ENCODE measurements at regions not wholly inside any gene's neighbourhood (a gene's known extent, or its start where the extent isn't known, plus 50 kb on each side); places are given as distances from the start of the nearest gene placed in this dataset.

GRCh38 chr9:80648336-80648735 is 1041.0 kb downstream of the TLE1 start:
- Histone ChIP-seq H3K27ac (ENCODE audit: low read depth in 1 of 2, low read length in 2 of 2) (no peak overlapping the region), H3K36me3 (ENCODE audit: insufficient read depth, low read length) (no peaks in the 10 kb centered on the region), H3K4me1 (ENCODE audit: insufficient read depth, low read length) (no peaks in the 10 kb centered on the region), H3K9me3 (ENCODE audit: control insufficient read depth in 1 of 2, insufficient read depth in 1 of 2, low read length in 2 of 2) (no peaks in the 10 kb centered on the region), H3K27me3 (ENCODE audit: control insufficient read depth in 1 of 2, insufficient read depth in 2 of 2, low read length in 2 of 2) (no peaks in the 10 kb centered on the region), H3K4me3 (ENCODE audit: low read length) (no peak overlapping the region)
- TF ChIP-seq, protein P1, sequence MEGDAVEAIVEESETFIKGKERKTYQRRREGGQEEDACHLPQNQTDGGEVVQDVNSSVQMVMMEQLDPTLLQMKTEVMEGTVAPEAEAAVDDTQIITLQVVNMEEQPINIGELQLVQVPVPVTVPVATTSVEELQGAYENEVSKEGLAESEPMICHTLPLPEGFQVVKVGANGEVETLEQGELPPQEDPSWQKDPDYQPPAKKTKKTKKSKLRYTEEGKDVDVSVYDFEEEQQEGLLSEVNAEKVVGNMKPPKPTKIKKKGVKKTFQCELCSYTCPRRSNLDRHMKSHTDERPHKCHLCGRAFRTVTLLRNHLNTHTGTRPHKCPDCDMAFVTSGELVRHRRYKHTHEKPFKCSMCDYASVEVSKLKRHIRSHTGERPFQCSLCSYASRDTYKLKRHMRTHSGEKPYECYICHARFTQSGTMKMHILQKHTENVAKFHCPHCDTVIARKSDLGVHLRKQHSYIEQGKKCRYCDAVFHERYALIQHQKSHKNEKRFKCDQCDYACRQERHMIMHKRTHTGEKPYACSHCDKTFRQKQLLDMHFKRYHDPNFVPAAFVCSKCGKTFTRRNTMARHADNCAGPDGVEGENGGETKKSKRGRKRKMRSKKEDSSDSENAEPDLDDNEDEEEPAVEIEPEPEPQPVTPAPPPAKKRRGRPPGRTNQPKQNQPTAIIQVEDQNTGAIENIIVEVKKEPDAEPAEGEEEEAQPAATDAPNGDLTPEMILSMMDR (IDR thresholded peaks at IDR 0.05), result no peak
- no peak for ATAC-seq (ENCODE audit: poor library complexity)
- Mint-ChIP-seq H3K9me3 (peaks cover 4% of the 10 kb centered on the region), H3K36me3 (ENCODE audit: low read depth) (no peaks in the 10 kb centered on the region), H3K4me1 (ENCODE audit: low read depth) (no peaks in the 10 kb centered on the region), H3K27me3 (no peaks in the 10 kb centered on the region), H3K27ac (no peak overlapping the region), H3K4me3 (no peak overlapping the region)
- ChIA-PET POLR2A (no interaction called here), CTCF (no interaction called here)
- no peak for DNase-seq
- intact Hi-C loops (cut with DNase I, micrococcal nuclease), result no loop called here

- no peaks in the 10 kb centered on the region for H3K27me3 Mint-ChIP-seq
- Histone ChIP-seq H3K4me3 (ENCODE audit: low read length) (no peak overlapping the region), H3K36me3 (ENCODE audit: insufficient read depth, low read length) (no peaks in the 10 kb centered on the region), H3K27ac (ENCODE audit: low read depth in 1 of 2, low read length in 2 of 2) (no peak overlapping the region), H3K9me3 (ENCODE audit: control insufficient read depth in 1 of 2, insufficient read depth in 1 of 2, low read length in 2 of 2) (no peaks in the 10 kb centered on the region), H3K27me3 (ENCODE audit: control insufficient read depth in 1 of 2, insufficient read depth in 2 of 2, low read length in 2 of 2) (no peaks in the 10 kb centered on the region), H3K4me1 (ENCODE audit: insufficient read depth, low read length) (no peaks in the 10 kb centered on the region)
- ATAC-seq (ENCODE audit: poor library complexity), result no peak
- H3K9me3 Mint-ChIP-seq, result peaks cover 8% of the 10 kb centered on the region
- H3K27ac Mint-ChIP-seq, result no peak overlapping the region
- CTCF ChIA-PET, result no interaction called here
- no peak for DNase-seq
- POLR2A ChIA-PET, result no interaction called here
- H3K4me3 Mint-ChIP-seq, result no peak overlapping the region
- intact Hi-C loops (cut with DNase I, micrococcal nuclease), result no loop called here
- TF ChIP-seq, protein P1 (IDR thresholded peaks at IDR 0.05), result no peak
- H3K36me3 Mint-ChIP-seq (ENCODE audit: low read depth), result no peaks in the 10 kb centered on the region
- H3K4me1 Mint-ChIP-seq (ENCODE audit: low read depth), result no peaks in the 10 kb centered on the region
These were observed 1043.1 kb downstream of the TLE1 start for GRCh38 chr9:80646211-80646610.

DNA sequence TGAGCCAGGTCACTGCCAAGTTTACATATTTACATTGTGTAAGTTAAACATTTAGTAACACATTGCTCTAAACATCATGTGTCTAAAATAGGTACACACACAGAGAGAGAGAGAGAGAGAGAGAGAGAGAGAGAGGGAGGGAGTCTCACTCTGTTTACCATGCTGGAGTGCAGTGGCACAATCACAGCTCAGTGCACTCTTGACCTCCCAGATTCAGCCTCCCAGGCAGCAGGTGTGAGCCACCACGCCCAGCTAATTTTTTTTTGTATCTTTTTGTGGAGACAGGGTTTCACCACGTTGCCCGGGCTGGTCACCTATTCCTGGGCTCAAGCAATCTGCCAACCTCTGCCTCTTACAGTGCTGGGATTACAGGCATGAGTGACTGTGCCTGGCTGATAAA is 1045.3 kb downstream of the TLE1 start:
- no peaks in the 10 kb centered on the region for H3K4me1 ChIP-seq (ENCODE audit: insufficient read depth, low read length)
- TF ChIP-seq, protein P1 (IDR thresholded peaks at IDR 0.05), result no peak
- intact Hi-C loops (cut with DNase I, micrococcal nuclease), result no loop called here
- Mint-ChIP-seq H3K4me3 (no peak overlapping the region), H3K27me3 (no peaks in the 10 kb centered on the region), H3K9me3 (peaks cover 7% of the 10 kb centered on the region), H3K36me3 (ENCODE audit: low read depth) (no peaks in the 10 kb centered on the region), H3K4me1 (ENCODE audit: low read depth) (no peaks in the 10 kb centered on the region), H3K27ac (no peak overlapping the region)
- no peaks in the 10 kb centered on the region for H3K36me3 ChIP-seq (ENCODE audit: insufficient read depth, low read length)
- ChIA-PET POLR2A (no interaction called here), CTCF (no interaction called here)
- no peaks in the 10 kb centered on the region for H3K9me3 ChIP-seq (ENCODE audit: control insufficient read depth in 1 of 2, insufficient read depth in 1 of 2, low read length in 2 of 2)
- no peak overlapping the region for H3K27ac ChIP-seq (ENCODE audit: low read depth in 1 of 2, low read length in 2 of 2)
- H3K27me3 ChIP-seq (ENCODE audit: control insufficient read depth in 1 of 2, insufficient read depth in 2 of 2, low read length in 2 of 2), result no peaks in the 10 kb centered on the region
- no peak overlapping the region for H3K4me3 ChIP-seq (ENCODE audit: low read length)
- no peak for ATAC-seq (ENCODE audit: poor library complexity)
- no peak for DNase-seq

Measured in CD4-positive, alpha-beta T cell (primary cell).